Cardiac muscle cell (in vitro differentiated cells and primary cell): ENCODE measurements at regions not wholly inside any gene's neighbourhood (a gene's known extent, or its start where the extent isn't known, plus 50 kb on each side); places are given as distances from the start of the nearest gene placed in this dataset.

Experiments used
- DNase-seq, 2 donors: peaks; one replicate each; pipeline versions ENCODE4 v3.0.0 to v3.0.0-alpha.2; 2010 to 2017; ENCODE audit warnings: low read depth in 1 of 2, low spot score in 1 of 2
- H3K27ac ChIP-seq: fragments of 200-600 bp; sonication (generic); 2 replicates; pipeline ENCODE4 v1.5.1; 2016
- H3K27me3 ChIP-seq: fragments of 200-600 bp; sonication (generic); 2 replicates; pipeline ENCODE4 v1.6.0; 2016; ENCODE audit warnings: control low read depth
- H3K36me3 ChIP-seq: fragments of 200-600 bp; sonication (generic); 2 replicates; pipeline ENCODE4 v1.5.1; 2016; ENCODE audit warnings: control low read depth
- H3K4me1 ChIP-seq: fragments of 200-600 bp; sonication (generic); 2 replicates; pipeline ENCODE4 v1.8.1; 2017; ENCODE audit warnings: low read depth, mild to moderate bottlenecking, mixed run types
- H3K4me3 ChIP-seq: fragments of 200-600 bp; sonication (generic); 2 replicates; pipeline ENCODE4 v1.5.1; 2016; ENCODE audit warnings: mild to moderate bottlenecking
- H3K9me3 ChIP-seq: fragments of 200-600 bp; sonication (generic); 2 replicates; pipeline ENCODE4 v1.5.1; 2017; ENCODE audit warnings: low read depth, mild to moderate bottlenecking, control low read depth
- TF ChIP-seq, protein P1 (sequence below): IDR thresholded peaks from 2 replicates; pipeline ENCODE4 v1.5.1; 2012; ENCODE audit warnings: low read depth, mild to moderate bottlenecking, low read length

DNA sequence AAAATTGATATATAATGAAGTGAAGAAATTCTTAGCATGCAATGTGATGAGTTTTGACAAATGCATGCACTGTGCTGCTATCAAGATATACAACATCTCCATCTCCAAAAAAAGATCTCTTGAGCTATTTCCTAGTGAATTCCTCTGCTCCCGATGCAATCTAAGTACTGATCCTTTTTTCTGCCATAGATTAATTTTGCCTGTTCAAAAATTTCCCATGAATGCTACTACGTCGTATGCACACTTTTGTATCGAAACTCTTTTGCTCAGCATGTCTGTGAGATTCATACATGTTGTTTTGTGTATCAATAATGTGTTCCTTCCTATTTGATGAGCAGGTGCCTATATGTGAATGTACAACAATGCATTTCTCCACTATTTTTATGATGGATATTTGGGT, 647.4 kb downstream of the MTRR start:
- TF ChIP-seq, protein P1, sequence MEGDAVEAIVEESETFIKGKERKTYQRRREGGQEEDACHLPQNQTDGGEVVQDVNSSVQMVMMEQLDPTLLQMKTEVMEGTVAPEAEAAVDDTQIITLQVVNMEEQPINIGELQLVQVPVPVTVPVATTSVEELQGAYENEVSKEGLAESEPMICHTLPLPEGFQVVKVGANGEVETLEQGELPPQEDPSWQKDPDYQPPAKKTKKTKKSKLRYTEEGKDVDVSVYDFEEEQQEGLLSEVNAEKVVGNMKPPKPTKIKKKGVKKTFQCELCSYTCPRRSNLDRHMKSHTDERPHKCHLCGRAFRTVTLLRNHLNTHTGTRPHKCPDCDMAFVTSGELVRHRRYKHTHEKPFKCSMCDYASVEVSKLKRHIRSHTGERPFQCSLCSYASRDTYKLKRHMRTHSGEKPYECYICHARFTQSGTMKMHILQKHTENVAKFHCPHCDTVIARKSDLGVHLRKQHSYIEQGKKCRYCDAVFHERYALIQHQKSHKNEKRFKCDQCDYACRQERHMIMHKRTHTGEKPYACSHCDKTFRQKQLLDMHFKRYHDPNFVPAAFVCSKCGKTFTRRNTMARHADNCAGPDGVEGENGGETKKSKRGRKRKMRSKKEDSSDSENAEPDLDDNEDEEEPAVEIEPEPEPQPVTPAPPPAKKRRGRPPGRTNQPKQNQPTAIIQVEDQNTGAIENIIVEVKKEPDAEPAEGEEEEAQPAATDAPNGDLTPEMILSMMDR = no peak
- H3K4me3 ChIP-seq = no peak overlapping the region
- no peaks in the 10 kb centered on the region for H3K36me3 ChIP-seq
- no peak overlapping the region for H3K27ac ChIP-seq
- no peak for DNase-seq
- no peaks in the 10 kb centered on the region for H3K9me3 ChIP-seq
- no peaks in the 10 kb centered on the region for H3K4me1 ChIP-seq
- H3K27me3 ChIP-seq = no peaks in the 10 kb centered on the region

DNA sequence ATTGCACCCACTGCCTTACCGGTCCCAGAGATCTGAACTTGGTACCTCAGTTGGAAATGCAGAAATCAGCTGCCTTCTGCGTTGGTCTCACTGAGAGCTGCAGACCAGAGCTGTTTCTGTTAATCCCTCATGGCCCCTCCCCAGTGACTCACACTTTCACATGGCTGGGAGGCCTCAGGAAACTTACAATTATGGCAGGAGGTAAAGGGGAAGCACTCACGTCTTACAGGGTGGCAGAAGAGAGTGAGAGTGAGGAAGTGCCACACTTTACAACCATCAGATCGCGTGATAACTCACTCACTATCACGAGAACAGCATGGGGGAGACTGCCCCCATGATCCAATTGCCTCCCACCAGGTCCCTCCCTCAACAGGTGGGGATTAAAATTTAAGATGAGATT, 648.5 kb downstream of the MTRR start:
- peak in 1 of 2 donors; percentile 2 for DNase-seq
- H3K27ac ChIP-seq = no peak overlapping the region
- TF ChIP-seq, protein P1 = no peak
- H3K27me3 ChIP-seq = no peaks in the 10 kb centered on the region
- H3K4me1 ChIP-seq = no peaks in the 10 kb centered on the region
- no peak overlapping the region for H3K4me3 ChIP-seq
- no peaks in the 10 kb centered on the region for H3K36me3 ChIP-seq
- H3K9me3 ChIP-seq = no peaks in the 10 kb centered on the region

DNA sequence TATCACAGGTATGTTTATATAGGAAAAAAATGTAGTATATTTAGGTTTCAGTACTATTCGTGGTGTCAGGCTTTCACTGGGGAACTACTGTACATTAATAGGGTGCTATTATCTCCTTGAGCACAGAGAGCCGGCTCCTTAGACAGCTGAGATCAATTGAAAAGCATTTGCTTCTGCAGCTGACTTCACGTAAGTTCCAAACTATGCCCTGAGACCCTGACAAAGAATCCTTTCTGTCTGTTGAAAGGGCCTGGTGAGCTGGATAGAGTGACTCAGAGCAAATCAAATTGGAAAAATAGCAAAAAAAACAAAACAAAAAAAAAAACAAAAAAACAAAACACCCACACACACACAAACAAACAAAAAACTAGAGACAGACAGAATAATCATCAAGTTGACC, 652.0 kb downstream of the MTRR start:
- Histone ChIP-seq H3K27ac (no peak overlapping the region), H3K36me3 (no peaks in the 10 kb centered on the region), H3K27me3 (no peaks in the 10 kb centered on the region), H3K4me3 (no peak overlapping the region), H3K9me3 (no peaks in the 10 kb centered on the region), H3K4me1 (no peaks in the 10 kb centered on the region)
- TF ChIP-seq, protein P1 = no peak
- DNase-seq = no peak

- no peak overlapping the region for H3K4me3 ChIP-seq
- TF ChIP-seq, protein P1 = no peak
- no peaks in the 10 kb centered on the region for H3K27me3 ChIP-seq
- H3K4me1 ChIP-seq = no peaks in the 10 kb centered on the region
- H3K27ac ChIP-seq = no peak overlapping the region
- no peaks in the 10 kb centered on the region for H3K9me3 ChIP-seq
- DNase-seq = peak in 1 of 2 donors; percentile 33
- H3K36me3 ChIP-seq = no peaks in the 10 kb centered on the region
Measured at GRCh38 chr5:8521991-8522390, 653.0 kb downstream of the MTRR start.

DNA sequence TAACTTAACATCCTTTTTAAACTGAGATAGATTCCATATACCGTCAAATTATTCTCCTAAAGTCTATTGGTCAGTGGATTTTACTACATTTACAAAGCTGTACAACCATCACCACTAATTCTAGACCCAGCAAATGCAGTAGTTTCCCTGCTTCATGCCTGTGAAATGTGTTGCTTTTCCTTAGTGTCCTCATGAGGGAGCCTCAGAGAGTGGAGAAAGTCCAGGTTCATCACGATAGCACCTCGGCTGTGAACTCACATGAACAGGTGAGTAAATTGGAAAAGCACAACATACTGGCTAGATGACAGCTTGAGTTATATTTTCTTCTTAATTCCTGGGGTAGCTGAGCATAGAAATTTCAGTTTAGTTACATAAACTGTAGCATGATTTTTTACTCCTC, 653.7 kb downstream of the MTRR start:
- H3K27me3 ChIP-seq = no peaks in the 10 kb centered on the region
- no peaks in the 10 kb centered on the region for H3K36me3 ChIP-seq
- no peaks in the 10 kb centered on the region for H3K9me3 ChIP-seq
- H3K4me1 ChIP-seq = no peaks in the 10 kb centered on the region
- no peak overlapping the region for H3K27ac ChIP-seq
- TF ChIP-seq, protein P1 = no peak
- DNase-seq = no peak
- H3K4me3 ChIP-seq = no peak overlapping the region

- DNase-seq = no peak
- Histone ChIP-seq H3K4me3 (no peak overlapping the region), H3K27ac (no peak overlapping the region), H3K4me1 (no peaks in the 10 kb centered on the region), H3K9me3 (no peaks in the 10 kb centered on the region), H3K27me3 (no peaks in the 10 kb centered on the region), H3K36me3 (no peaks in the 10 kb centered on the region)
- TF ChIP-seq, protein P1 = no peak
Measured at GRCh38 chr5:8523501-8523900, 654.6 kb downstream of the MTRR start.
